SU-DHL-6 (cell line): ENCODE measurements at regions not wholly inside any gene's neighbourhood (a gene's known extent, or its start where the extent isn't known, plus 50 kb on each side); places are given as distances from the start of the nearest gene placed in this dataset.

Source experiments
- CTCF ChIP-seq: fragments of 200-600 bp; sonication (generic); IDR thresholded peaks from one replicate; pipeline ENCODE4 v1.5.1; 2017; ENCODE audit warnings: antibody characterized with exemption, mild to moderate bottlenecking, low read length, moderate library complexity; ENCODE audit not compliant: insufficient read depth, poor library complexity, severe bottlenecking
- EZH2phosphoT487 ChIP-seq: fragments of 200-600 bp; sonication (generic), shearing (Covaris generic); conservative IDR thresholded peaks from 2 replicates; pipeline ENCODE4 v1.6.1; 2018; ENCODE audit warnings: mild to moderate bottlenecking, antibody characterized with exemption, low read length, moderate library complexity, mixed read lengths

GRCh38 chr3:178419071-178419470 is 117.2 kb upstream of the KCNMB2 start:
- TF ChIP-seq CTCF = no peak
- no peak for TF ChIP-seq EZH2phosphoT487
